CD4-positive, alpha-beta T cell (primary cell): ENCODE measurements at regions not wholly inside any gene's neighbourhood (a gene's known extent, or its start where the extent isn't known, plus 50 kb on each side); places are given as distances from the start of the nearest gene placed in this dataset.
"Not testable (repeated sequence)": the region's sequence is repeated elsewhere in the genome, so short reads cannot be mapped to it uniquely, and the experiment has no call there.

ENCODE experiments used
- ATAC-seq: fragments of 200-7000 bp; cut with Tn5 transposase; one replicate; pipeline ENCODE4 v1.10.0; 2022; ENCODE audit warnings: mild to moderate bottlenecking; ENCODE audit not compliant: poor library complexity
- CTCF ChIA-PET: fragments of 350-600 bp; sonication (Branson Sonifier 250); formaldehyde crosslinking; loops from one replicate; lab custom pipeline; 2021; ENCODE audit warnings: antibody characterized with exemption, inconsistent platforms; lab: Charles Lee
- POLR2A ChIA-PET: fragments of 350-600 bp; sonication (Branson Sonifier 250); formaldehyde crosslinking; loops from one replicate; lab custom pipeline; 2021; ENCODE audit warnings: antibody characterized with exemption, inconsistent platforms; lab: Charles Lee
- DNase-seq, 14 experiments: peaks; one replicate each; pipeline ENCODE4 v3.0.0-alpha.2; 2013 to 2020; ENCODE audit warnings: mixed read lengths in 2 of 14
- H3K27ac ChIP-seq, 2 donors: one replicate each; pipeline versions ENCODE4 v1.5.1 to v1.7.0; 2013; ENCODE audit warnings: low read length in 2 of 2, low read depth in 1 of 2, mild to moderate bottlenecking in 1 of 2
- H3K27me3 ChIP-seq, 2 experiments: 1 replicate in 1 of 2; 2 replicates in 1 of 2; pipeline versions ENCODE4 v1.6.1 to v1.7.0; 2013; ENCODE audit warnings: low read length in 2 of 2, control low read depth in 1 of 2, mild to moderate bottlenecking in 1 of 2, moderate library complexity in 1 of 2; ENCODE audit not compliant: insufficient read depth in 2 of 2, control insufficient read depth in 1 of 2
- H3K36me3 ChIP-seq: one replicate; pipeline ENCODE4 v1.6.1; 2013; ENCODE audit warnings: low read length, control low read depth; ENCODE audit not compliant: insufficient read depth
- H3K4me1 ChIP-seq: one replicate; pipeline ENCODE4 v1.6.1; 2013; ENCODE audit warnings: low read length, control low read depth; ENCODE audit not compliant: insufficient read depth
- H3K4me3 ChIP-seq: one replicate; pipeline ENCODE4 v1.5.1; 2013; ENCODE audit warnings: mild to moderate bottlenecking, low read length, moderate library complexity
- H3K9me3 ChIP-seq, 2 experiments: 1 replicate in 1 of 2; 2 replicates in 1 of 2; pipeline versions ENCODE4 v1.6.1 to v1.7.0; 2013; ENCODE audit warnings: low read length in 2 of 2, mild to moderate bottlenecking in 2 of 2, control low read depth in 1 of 2, moderate library complexity in 1 of 2; ENCODE audit not compliant: control insufficient read depth in 1 of 2, insufficient read depth in 1 of 2
- H3K27ac Mint-ChIP-seq: one replicate; pipeline ENCODE4 v1.8.0; 2020; ENCODE audit warnings: mixed read lengths
- H3K27me3 Mint-ChIP-seq: one replicate; pipeline ENCODE4 v1.8.0; 2021; ENCODE audit warnings: mixed read lengths
- H3K36me3 Mint-ChIP-seq: one replicate; pipeline ENCODE4 v1.8.0; 2021; ENCODE audit warnings: low read depth, mixed read lengths
- H3K4me1 Mint-ChIP-seq: one replicate; pipeline ENCODE4 v1.8.0; 2021; ENCODE audit warnings: low read depth, mixed read lengths
- H3K4me3 Mint-ChIP-seq: one replicate; pipeline ENCODE4 v1.8.0; 2020; ENCODE audit warnings: mild to moderate bottlenecking, mixed read lengths
- H3K9me3 Mint-ChIP-seq: one replicate; pipeline ENCODE4 v1.8.0; 2020; ENCODE audit warnings: mixed read lengths
- CTCF ChIP-seq: fragments of 200-600 bp; IDR thresholded peaks from one replicate; pipeline ENCODE4 v1.8.0; 2022; ENCODE audit warnings: antibody characterized with exemption, mild to moderate bottlenecking
- intact Hi-C, 2 experiments: fragments of 100-400 bp; cut with DNase I in 1 of 2; cut with micrococcal nuclease in 1 of 2; formaldehyde crosslinking; loops; one replicate each; pipeline versions ENCODE4 v1.15.1 to v1.9.0; 2023 to 2025; cut with DNase I, micrococcal nuclease

- H3K4me1 ChIP-seq = no peaks in the 10 kb centered on the region
- ChIA-PET CTCF (no interaction called here), POLR2A (no interaction called here)
- H3K4me3 Mint-ChIP-seq = no peak overlapping the region
- no peaks in the 10 kb centered on the region for H3K4me1 Mint-ChIP-seq
- no peak overlapping the region for H3K27ac ChIP-seq
- H3K9me3 ChIP-seq = no peaks in the 10 kb centered on the region
- ATAC-seq (no peak), DNase-seq (no peak)
- H3K36me3 Mint-ChIP-seq = no peaks in the 10 kb centered on the region
- no peak overlapping the region for H3K4me3 ChIP-seq
- no peaks in the 10 kb centered on the region for H3K27me3 ChIP-seq
- no peaks in the 10 kb centered on the region for H3K36me3 ChIP-seq
- H3K27ac Mint-ChIP-seq = no peak overlapping the region
- TF ChIP-seq CTCF = no peak
- peaks cover 3% of the 10 kb centered on the region for H3K9me3 Mint-ChIP-seq
- intact Hi-C loops = no loop called here
- H3K27me3 Mint-ChIP-seq = no peaks in the 10 kb centered on the region
Observed at GRCh38 chr4:65234061-65234460, 436.2 kb downstream of the EPHA5 start.

GRCh38 chr4:65227628-65228027 lies 442.7 kb downstream of the EPHA5 start:
- Histone ChIP-seq H3K27me3 (no peaks in the 10 kb centered on the region), H3K36me3 (no peaks in the 10 kb centered on the region), H3K4me1 (no peaks in the 10 kb centered on the region), H3K27ac (no peak overlapping the region), H3K4me3 (no peak overlapping the region), H3K9me3 (peaks cover 0 to 4% of the 10 kb centered on the region in 2 experiments)
- ChIA-PET POLR2A (no interaction called here), CTCF (no interaction called here)
- DNase-seq (no peak), ATAC-seq (no peak)
- no peaks in the 10 kb centered on the region for H3K4me1 Mint-ChIP-seq
- intact Hi-C loops = no loop called here
- TF ChIP-seq CTCF = no peak
- no peaks in the 10 kb centered on the region for H3K27me3 Mint-ChIP-seq
- H3K4me3 Mint-ChIP-seq = no peak overlapping the region
- H3K9me3 Mint-ChIP-seq = peaks cover 8% of the 10 kb centered on the region
- no peaks in the 10 kb centered on the region for H3K36me3 Mint-ChIP-seq
- no peak overlapping the region for H3K27ac Mint-ChIP-seq

- DNase-seq = no peak
Observed at GRCh38 chr4:65223601-65224000, 446.7 kb downstream of the EPHA5 start.

GRCh38 chr4:65223074-65223473 lies 447.2 kb downstream of the EPHA5 start:
- CTCF ChIA-PET, H3K36me3 Mint-ChIP-seq, POLR2A ChIA-PET, H3K9me3 Mint-ChIP-seq, H3K4me1 Mint-ChIP-seq, H3K4me3 Mint-ChIP-seq, H3K36me3 ChIP-seq, ATAC-seq, H3K27ac ChIP-seq, DNase-seq, H3K27me3 Mint-ChIP-seq, intact Hi-C loops, H3K27me3 ChIP-seq, H3K27ac Mint-ChIP-seq, H3K4me1 ChIP-seq, H3K4me3 ChIP-seq, H3K9me3 ChIP-seq: not testable (repeated sequence)

More at GRCh38 chr4:65223601-65224000, 446.7 kb downstream of the EPHA5 start:
- ChIA-PET CTCF (no interaction called here), POLR2A (no interaction called here)
- no peak overlapping the region for H3K4me3 ChIP-seq
- no peaks in the 10 kb centered on the region for H3K27me3 Mint-ChIP-seq
- no peaks in the 10 kb centered on the region for H3K4me1 Mint-ChIP-seq
- peaks cover 0 to 7% of the 10 kb centered on the region in 2 experiments for H3K9me3 ChIP-seq
- H3K4me1 ChIP-seq = no peaks in the 10 kb centered on the region
- H3K4me3 Mint-ChIP-seq = no peak overlapping the region
- intact Hi-C loops = no loop called here
- no peak overlapping the region for H3K27ac ChIP-seq
- no peak for TF ChIP-seq CTCF
- no peaks in the 10 kb centered on the region for H3K36me3 Mint-ChIP-seq
- no peak overlapping the region for H3K27ac Mint-ChIP-seq
- H3K9me3 Mint-ChIP-seq = peaks cover 9% of the 10 kb centered on the region
- ATAC-seq = no peak
- H3K27me3 ChIP-seq = no peaks in the 10 kb centered on the region
- H3K36me3 ChIP-seq = no peaks in the 10 kb centered on the region
